Activated naive CD8-positive, alpha-beta T cell treated with anti-CD3 and anti-CD28 coated beads, Interleukin-2, amount 10 ng/mL, durations not matched to agents 7 days and 5 days (primary cell): ENCODE measurements at regions not wholly inside any gene's neighbourhood (a gene's known extent, or its start where the extent isn't known, plus 50 kb on each side); places are given as distances from the start of the nearest gene placed in this dataset.
"Not testable (repeated sequence)": the region's sequence is repeated elsewhere in the genome, so short reads cannot be mapped to it uniquely, and the experiment has no call there.

ENCODE experiments used
- ATAC-seq: fragments of 150-1000 bp; cut with Tn5 transposase; one replicate; pipeline ENCODE4 v1.10.0; 2021; ENCODE audit warnings: low read depth, moderate library complexity
- POLR2A ChIA-PET: fragments of 350-600 bp; sonication (Branson Sonifier 250); formaldehyde crosslinking; loops from one replicate; lab custom pipeline; 2021; ENCODE audit warnings: antibody characterized with exemption; lab: Charles Lee
- DNase-seq: peaks from one replicate; pipeline ENCODE4 v3.0.0; 2021
- H3K27ac Mint-ChIP-seq: one replicate; pipeline ENCODE4 v1.8.0; 2022; ENCODE audit warnings: mild to moderate bottlenecking, mixed read lengths
- H3K27me3 Mint-ChIP-seq: one replicate; pipeline ENCODE4 v1.8.0; 2022; ENCODE audit warnings: mild to moderate bottlenecking, moderate library complexity, mixed read lengths
- H3K36me3 Mint-ChIP-seq: one replicate; pipeline ENCODE4 v1.8.0; 2021; ENCODE audit warnings: mild to moderate bottlenecking, mixed read lengths
- H3K4me1 Mint-ChIP-seq: one replicate; pipeline ENCODE4 v1.8.0; 2021; ENCODE audit warnings: mixed read lengths
- H3K4me3 Mint-ChIP-seq: one replicate; pipeline ENCODE4 v1.8.0; 2022; ENCODE audit warnings: mild to moderate bottlenecking, moderate library complexity, mixed read lengths
- H3K9me3 Mint-ChIP-seq: one replicate; pipeline ENCODE4 v1.8.0; 2021; ENCODE audit warnings: mixed read lengths

- ATAC-seq (no peak), DNase-seq (no peak)
- H3K9me3 Mint-ChIP-seq: peaks cover 9% of the 10 kb centered on the region
- no peak overlapping the region for H3K27ac Mint-ChIP-seq
- peaks cover 5% of the 10 kb centered on the region for H3K36me3 Mint-ChIP-seq
- peaks cover 8% of the 10 kb centered on the region for H3K27me3 Mint-ChIP-seq
- H3K4me1 Mint-ChIP-seq: peaks cover 5% of the 10 kb centered on the region
- no peak overlapping the region for H3K4me3 Mint-ChIP-seq
- POLR2A ChIA-PET: no interaction called here
Observed at GRCh38 chr3:187848401-187848800, 103.1 kb upstream of the BCL6 start.

- Mint-ChIP-seq H3K27me3 (peaks cover 4% of the 10 kb centered on the region), H3K36me3 (peaks cover 5% of the 10 kb centered on the region), H3K27ac (no peak overlapping the region), H3K9me3 (peaks cover 9% of the 10 kb centered on the region), H3K4me1 (peaks cover 5% of the 10 kb centered on the region), H3K4me3 (no peak overlapping the region)
- POLR2A ChIA-PET: no interaction called here
- ATAC-seq (no peak), DNase-seq (no peak)
Observed at GRCh38 chr3:187849016-187849654, 103.9 kb upstream of the BCL6 start.

GRCh38 chr3:187850258-187850921 lies 105.1 kb upstream of the BCL6 start:
- H3K27me3 Mint-ChIP-seq: no peaks in the 10 kb centered on the region
- no peak overlapping the region for H3K27ac Mint-ChIP-seq
- ATAC-seq (no peak), DNase-seq (no peak)
- H3K4me3 Mint-ChIP-seq: no peak overlapping the region
- peaks cover 10% of the 10 kb centered on the region for H3K9me3 Mint-ChIP-seq
- POLR2A ChIA-PET: no interaction called here
- peaks cover 5% of the 10 kb centered on the region for H3K36me3 Mint-ChIP-seq
- peaks cover 5% of the 10 kb centered on the region for H3K4me1 Mint-ChIP-seq

- no peak for DNase-seq
- peaks cover 6% of the 10 kb centered on the region for H3K4me1 Mint-ChIP-seq
- peaks cover 1% of the 10 kb centered on the region for H3K27me3 Mint-ChIP-seq
- H3K9me3 Mint-ChIP-seq: peaks cover 14% of the 10 kb centered on the region
- POLR2A ChIA-PET: no interaction called here
- no peak overlapping the region for H3K27ac Mint-ChIP-seq
- no peak for ATAC-seq
- no peak overlapping the region for H3K4me3 Mint-ChIP-seq
- H3K36me3 Mint-ChIP-seq: peaks cover 6% of the 10 kb centered on the region
Observed at GRCh38 chr3:187852842-187853730, 107.8 kb upstream of the BCL6 start.

GRCh38 chr3:187855131-187855530 lies 109.9 kb upstream of the BCL6 start:
- DNase-seq (no peak), ATAC-seq (no peak)
- Mint-ChIP-seq H3K4me3 (no peak overlapping the region), H3K27me3 (peaks cover 1% of the 10 kb centered on the region), H3K9me3 (peaks cover 17% of the 10 kb centered on the region), H3K4me1 (peaks cover 3% of the 10 kb centered on the region), H3K36me3 (peaks cover 8% of the 10 kb centered on the region), H3K27ac (no peak overlapping the region)
- POLR2A ChIA-PET: no interaction called here

GRCh38 chr3:187856555-187856954 lies 111.3 kb upstream of the BCL6 start:
- H3K27ac Mint-ChIP-seq: no peak overlapping the region
- ATAC-seq (no peak), DNase-seq (no peak)
- no peak overlapping the region for H3K4me3 Mint-ChIP-seq
- peaks cover 26% of the 10 kb centered on the region for H3K9me3 Mint-ChIP-seq
- peaks cover 8% of the 10 kb centered on the region for H3K4me1 Mint-ChIP-seq
- POLR2A ChIA-PET: no interaction called here
- peaks cover 18% of the 10 kb centered on the region for H3K36me3 Mint-ChIP-seq
- H3K27me3 Mint-ChIP-seq: peaks cover 1% of the 10 kb centered on the region

- Mint-ChIP-seq H3K4me1 (peaks cover 8% of the 10 kb centered on the region), H3K27ac (no peak overlapping the region), H3K36me3 (peaks cover 19% of the 10 kb centered on the region), H3K9me3 (peaks cover 24% of the 10 kb centered on the region), H3K27me3 (peaks cover 1% of the 10 kb centered on the region), H3K4me3 (no peak overlapping the region)
- no peak for ATAC-seq
- POLR2A ChIA-PET: no interaction called here
- no peak for DNase-seq
Observed at GRCh38 chr3:187858041-187858440, 112.8 kb upstream of the BCL6 start.

GRCh38 chr3:187858711-187859110 lies 113.4 kb upstream of the BCL6 start:
- no peak for ATAC-seq
- peaks cover 8% of the 10 kb centered on the region for H3K4me1 Mint-ChIP-seq
- peaks cover 22% of the 10 kb centered on the region for H3K9me3 Mint-ChIP-seq
- DNase-seq: no peak
- H3K27ac Mint-ChIP-seq: no peak overlapping the region
- peaks cover 19% of the 10 kb centered on the region for H3K36me3 Mint-ChIP-seq
- peaks cover 1% of the 10 kb centered on the region for H3K27me3 Mint-ChIP-seq
- POLR2A ChIA-PET: no interaction called here
- H3K4me3 Mint-ChIP-seq: no peak overlapping the region

GRCh38 chr3:187862701-187863277 lies 117.5 kb upstream of the BCL6 start:
- ATAC-seq, POLR2A ChIA-PET, H3K4me1 Mint-ChIP-seq, DNase-seq, H3K27me3 Mint-ChIP-seq, H3K4me3 Mint-ChIP-seq, H3K27ac Mint-ChIP-seq: not testable (repeated sequence)
- Mint-ChIP-seq H3K36me3 (peaks cover 21% of the 10 kb centered on the region), H3K9me3 (peaks cover 22% of the 10 kb centered on the region)

- Mint-ChIP-seq H3K27ac (no peak overlapping the region), H3K36me3 (peaks cover 9% of the 10 kb centered on the region), H3K27me3 (no peaks in the 10 kb centered on the region), H3K9me3 (peaks cover 2% of the 10 kb centered on the region), H3K4me1 (peaks cover 17% of the 10 kb centered on the region), H3K4me3 (no peak overlapping the region)
- POLR2A ChIA-PET: no interaction called here
- ATAC-seq: no peak
- DNase-seq: no peak
Observed at GRCh38 chr3:187870360-187871203, 125.3 kb upstream of the BCL6 start.

GRCh38 chr3:187871204-187871591 lies 125.9 kb upstream of the BCL6 start:
- Mint-ChIP-seq H3K27me3 (no peaks in the 10 kb centered on the region), H3K27ac (no peak overlapping the region), H3K4me1 (peaks cover 17% of the 10 kb centered on the region), H3K4me3 (no peak overlapping the region), H3K36me3 (peaks cover 9% of the 10 kb centered on the region), H3K9me3 (peaks cover 2% of the 10 kb centered on the region)
- POLR2A ChIA-PET: no interaction called here
- no peak for ATAC-seq
- DNase-seq: no peak

- peaks cover 9% of the 10 kb centered on the region for H3K36me3 Mint-ChIP-seq
- peaks cover 17% of the 10 kb centered on the region for H3K4me1 Mint-ChIP-seq
- H3K27ac Mint-ChIP-seq: no peak overlapping the region
- H3K9me3 Mint-ChIP-seq: peaks cover 2% of the 10 kb centered on the region
- H3K27me3 Mint-ChIP-seq: no peaks in the 10 kb centered on the region
- no peak overlapping the region for H3K4me3 Mint-ChIP-seq
- DNase-seq (no peak), ATAC-seq (no peak)
- POLR2A ChIA-PET: no interaction called here
Observed at GRCh38 chr3:187871848-187872247, 126.6 kb upstream of the BCL6 start.

GRCh38 chr3:187873843-187874242 lies 128.6 kb upstream of the BCL6 start:
- peaks cover 9% of the 10 kb centered on the region for H3K36me3 Mint-ChIP-seq
- ATAC-seq (no peak), DNase-seq (no peak)
- H3K4me1 Mint-ChIP-seq: peaks cover 15% of the 10 kb centered on the region
- no peaks in the 10 kb centered on the region for H3K27me3 Mint-ChIP-seq
- H3K9me3 Mint-ChIP-seq: peaks cover 2% of the 10 kb centered on the region
- POLR2A ChIA-PET: no interaction called here
- H3K4me3 Mint-ChIP-seq: no peak overlapping the region
- H3K27ac Mint-ChIP-seq: no peak overlapping the region
